K562 (cell line): ENCODE measurements at regions not wholly inside any gene's neighbourhood (a gene's known extent, or its start where the extent isn't known, plus 50 kb on each side); places are given as distances from the start of the nearest gene placed in this dataset.

Source experiments
- CBX5 ChIP-seq: IDR thresholded peaks from 2 replicates; pipeline ENCODE4 v1.6.1; 2014; ENCODE audit warnings: low read depth, borderline replicate concordance
- CHD4 ChIP-seq: fragments of 200-600 bp; sonication (generic); IDR thresholded peaks from 3 replicates; pipeline ENCODE4 v1.6.1; 2012; ENCODE audit warnings: low read depth, mild to moderate bottlenecking, mixed read lengths, low read length, inconsistent platforms; ENCODE audit not compliant: insufficient read depth, insufficient replicate concordance, poor library complexity, severe bottlenecking
- CTCF ChIP-seq, 3 experiments: IDR thresholded peaks in 2 of 3; conservative IDR thresholded peaks in 1 of 3; 2 replicates each; pipeline ENCODE4 v1.5.1; 2011 to 2012; ENCODE audit warnings: low read length in 3 of 3, mild to moderate bottlenecking in 3 of 3, control low read depth in 2 of 3, improper control_type of control experiment in 1 of 3, inconsistent platforms in 1 of 3, low read depth in 1 of 3, mixed read lengths in 1 of 3, moderate library complexity in 1 of 3; ENCODE audit not compliant: insufficient read depth in 2 of 3
- EP300 ChIP-seq: IDR thresholded peaks from 2 replicates; pipeline ENCODE4 v1.6.1; 2012; ENCODE audit warnings: low read length, improper control_type of control experiment
- HCFC1 ChIP-seq: IDR thresholded peaks from 2 replicates; pipeline ENCODE4 v1.6.1; 2012; ENCODE audit warnings: low read depth, low read length, improper control_type of control experiment
- JUND ChIP-seq, 2 experiments: IDR thresholded peaks; 2 replicates in 1 of 2; 3 replicates in 1 of 2; pipeline ENCODE4 v1.6.1; 2011; ENCODE audit warnings: borderline replicate concordance in 2 of 2, low read depth in 2 of 2, low read length in 2 of 2, improper control_type of control experiment in 1 of 2, missing biosample characterization in 1 of 2, missing genetic modification characterization in 1 of 2, missing genetic modification reagents in 1 of 2
- POLR2A ChIP-seq: fragments of 450-650 bp; conservative IDR thresholded peaks from 2 replicates; pipeline ENCODE4 v1.6.1; 2016
- RAD51 ChIP-seq: fragments of 450-650 bp; IDR thresholded peaks from 2 replicates; pipeline ENCODE4 v1.7.1; 2016; ENCODE audit warnings: low read depth, mild to moderate bottlenecking, borderline replicate concordance
- RBBP5 ChIP-seq: fragments of 200-600 bp; sonication (generic); IDR thresholded peaks from 2 replicates; pipeline ENCODE4 v1.6.1; 2012; ENCODE audit warnings: borderline replicate concordance, mild to moderate bottlenecking, low read length, control low read depth, inconsistent platforms; ENCODE audit not compliant: insufficient read depth, poor library complexity, severe bottlenecking
- RFX7 ChIP-seq: fragments of 250-450 bp; sonication (Bioruptor Pico); IDR thresholded peaks from 2 replicates; pipeline ENCODE4 v1.5.1; 2021; ENCODE audit warnings: mild to moderate bottlenecking
- VEZF1 ChIP-seq: fragments of 200-800 bp; sonication (Bioruptor generic); IDR thresholded peaks from 2 replicates; pipeline ENCODE4 v1.6.1; 2017; ENCODE audit warnings: missing genetic modification characterization, missing compliant biosample characterization
- ZEB2 ChIP-seq: fragments of 450-650 bp; IDR thresholded peaks from 2 replicates; pipeline ENCODE4 v1.6.1; 2016
- ZNF274 ChIP-seq: IDR thresholded peaks from 2 replicates; pipeline ENCODE4 v1.6.1; 2011; ENCODE audit warnings: low read depth, mild to moderate bottlenecking, low read length, moderate library complexity, borderline replicate concordance
- ZNF431 ChIP-seq: sonication (generic); formaldehyde crosslinking; IDR thresholded peaks from 2 replicates; pipeline ENCODE4 v1.8.0; 2022; ENCODE audit warnings: mild to moderate bottlenecking, missing genetic modification reagents

GRCh38 chr12:23376238-23376637 lies 573.2 kb downstream of the SOX5 start:
- TF ChIP-seq VEZF1 (no peak), EP300 (no peak), CTCF (IDR thresholded peaks at IDR 0.05 in 2 of 3, conservative IDR thresholded peaks at IDR 0.05 in 1 of 3; ENCODE audit: insufficient read depth in 2 of 3, low read depth in 1 of 3, low read length in 3 of 3) (no peak), RBBP5 (no peak), HCFC1 (no peak), JUND (IDR thresholded peaks at IDR 0.05; ENCODE audit: borderline replicate concordance, low read depth, low read length) (no peak), JUND (tag; IDR thresholded peaks at IDR 0.05; ENCODE audit: borderline replicate concordance, low read depth, low read length) (no peak), ZNF431 (CRISPR knock-in tag) (no peak), POLR2A (no peak), RFX7 (CRISPR knock-in tag) (no peak), CHD4 (no peak), ZNF274 (no peak), CBX5 (no peak), RAD51 (no peak), ZEB2 (no peak)
